ENCODE measurements at regions not wholly inside any gene's neighbourhood (a gene's known extent, or its start where the extent isn't known, plus 50 kb on each side); places are given as distances from the start of the nearest gene placed in this dataset.

GRCh38 chr1:229092377-229093237 is 178.3 kb upstream of the RAB4A start:
- DNase-seq (ENCODE audit: low read depth) = no peak

GRCh38 chr1:229093238-229093540 is 177.7 kb upstream of the RAB4A start:
- no peak for DNase-seq (ENCODE audit: low read depth)

GRCh38 chr1:229093609-229094336 is 177.1 kb upstream of the RAB4A start:
- no peak for DNase-seq (ENCODE audit: low read depth)

- no peak for DNase-seq (ENCODE audit: low read depth)
These were observed 176.2 kb upstream of the RAB4A start for GRCh38 chr1:229094476-229095311.

- no peak for DNase-seq (ENCODE audit: low read depth)
These were observed 175.6 kb upstream of the RAB4A start for GRCh38 chr1:229095325-229095724.

GRCh38 chr1:229097356-229097755 is 173.6 kb upstream of the RAB4A start:
- DNase-seq (ENCODE audit: low read depth) = no peak

GRCh38 chr1:229098361-229098760 is 172.6 kb upstream of the RAB4A start:
- DNase-seq (ENCODE audit: low read depth) = no peak

- no peak for DNase-seq (ENCODE audit: low read depth)
These were observed 171.9 kb upstream of the RAB4A start for GRCh38 chr1:229098903-229099578.

GRCh38 chr1:229101011-229101871 is 169.7 kb upstream of the RAB4A start:
- DNase-seq (ENCODE audit: low read depth) = no peak

- DNase-seq (ENCODE audit: low read depth) = no peak
These were observed 168.0 kb upstream of the RAB4A start for GRCh38 chr1:229102741-229103391.

GRCh38 chr1:229104654-229105053 is 166.3 kb upstream of the RAB4A start:
- no peak for DNase-seq (ENCODE audit: low read depth)

GRCh38 chr1:229105109-229105508 is 165.8 kb upstream of the RAB4A start:
- no peak for DNase-seq (ENCODE audit: low read depth)

- no peak for DNase-seq (ENCODE audit: low read depth)
These were observed 164.9 kb upstream of the RAB4A start for GRCh38 chr1:229105822-229106525.

- DNase-seq (ENCODE audit: low read depth) = no peak
These were observed 164.3 kb upstream of the RAB4A start for GRCh38 chr1:229106526-229107125.

- DNase-seq (ENCODE audit: low read depth) = no peak
These were observed 163.6 kb upstream of the RAB4A start for GRCh38 chr1:229107304-229107815.

- no peak for DNase-seq (ENCODE audit: low read depth)
These were observed 162.9 kb upstream of the RAB4A start for GRCh38 chr1:229107972-229108371.

- no peak for DNase-seq (ENCODE audit: low read depth)
These were observed 162.2 kb upstream of the RAB4A start for GRCh38 chr1:229108598-229109201.

GRCh38 chr1:229109320-229109761 is 161.6 kb upstream of the RAB4A start:
- no peak for DNase-seq (ENCODE audit: low read depth)

GRCh38 chr1:229110986-229111385 is 159.9 kb upstream of the RAB4A start:
- no peak for DNase-seq (ENCODE audit: low read depth)
